A673 (cell line): ENCODE measurements at regions not wholly inside any gene's neighbourhood (a gene's known extent, or its start where the extent isn't known, plus 50 kb on each side); places are given as distances from the start of the nearest gene placed in this dataset.

Source experiments
- CTCF ChIP-seq: fragments of 300-800, 200-600 bp; sonication (generic); conservative IDR thresholded peaks from 2 replicates; pipeline ENCODE4 v1.5.1; 2017; ENCODE audit warnings: low read depth, mild to moderate bottlenecking, antibody characterized with exemption, low read length, moderate library complexity, mixed read lengths
- EZH2 ChIP-seq: fragments of 200-600 bp; sonication (generic); IDR thresholded peaks from 2 replicates; pipeline ENCODE4 v1.6.1; 2017; ENCODE audit warnings: borderline replicate concordance, low read depth, mild to moderate bottlenecking, mixed read lengths, antibody characterized with exemption, low read length; ENCODE audit not compliant: poor library complexity, severe bottlenecking

- TF ChIP-seq CTCF (no peak), EZH2 (no peak)
Measured at GRCh38 chr10:3990307-3990706, 205.3 kb upstream of the KLF6 start.
